ENCODE measurements at regions not wholly inside any gene's neighbourhood (a gene's known extent, or its start where the extent isn't known, plus 50 kb on each side); places are given as distances from the start of the nearest gene placed in this dataset.

GRCh38 chr18:60875957-60876507 lies 457.2 kb upstream of the CDH20 start:
- Histone ChIP-seq H2BK120ac (ENCODE audit: low read depth, low read length) (no peak overlapping the region), H2AK5ac (ENCODE audit: low read depth, low read length) (no peak overlapping the region), H2BK5ac (ENCODE audit: low read depth, low read length, poor library complexity, severe bottlenecking) (no peak overlapping the region), H3K4me1 (ENCODE audit: control insufficient read depth, insufficient read depth, low read length) (no peaks in the 10 kb centered on the region), H3K27me3 (ENCODE audit: control insufficient read depth, insufficient read depth, low read length) (no peaks in the 10 kb centered on the region), H3K9me1 (ENCODE audit: insufficient read depth, low read length) (no peaks in the 10 kb centered on the region), H3K18ac (ENCODE audit: low read depth, low read length) (no peak overlapping the region), H4K91ac (ENCODE audit: insufficient read depth, low read depth, low read length) (no peak overlapping the region), H2BK20ac (ENCODE audit: low read depth, low read length) (no peak overlapping the region), H3K4ac (ENCODE audit: low read depth, low read length) (no peak overlapping the region), H4K20me1 (ENCODE audit: insufficient read depth, low read length) (no peaks in the 10 kb centered on the region), H3K79me1 (ENCODE audit: low read depth in 1 of 2, low read length in 2 of 2) (no peaks in the 10 kb centered on the region), H3K4me2 (ENCODE audit: low read depth, low read length) (no peak overlapping the region), H3K23ac (ENCODE audit: low read depth, low read length) (no peak overlapping the region), H4K8ac (ENCODE audit: low read depth in 2 of 2, low read length in 2 of 2) (no peak overlapping the region), H3K36me3 (ENCODE audit: control insufficient read depth, insufficient read depth, low read length) (no peaks in the 10 kb centered on the region), H3K4me3 (ENCODE audit: insufficient read depth, low read depth, low read length) (no peak overlapping the region), H4K5ac (ENCODE audit: low read depth, low read length) (no peak overlapping the region), H2BK15ac (ENCODE audit: low read depth, low read length) (no peak overlapping the region), H3K9me3 (ENCODE audit: control insufficient read depth, insufficient read depth, low read length) (peaks cover 9% of the 10 kb centered on the region), H2AFZ (replicated peaks; ENCODE audit: low read length, poor library complexity) (no peak overlapping the region), H2AK9ac (replicated peaks; ENCODE audit: low read depth, low read length, poor library complexity) (no peak overlapping the region), H3K14ac (replicated peaks; ENCODE audit: low read depth, low read length) (no peak overlapping the region), H3K9ac (ENCODE audit: low read depth, low read length) (no peak overlapping the region), H3K56ac (ENCODE audit: extremely low read depth, insufficient read depth, low read length) (no peak overlapping the region), H3K27ac (ENCODE audit: insufficient read depth, low read length) (no peak overlapping the region)
- BruUV-seq (replicated peaks), result no TSS peak
- CTCF ChIA-PET, result no interaction called here
- no peak for TF ChIP-seq POLR2A (IDR thresholded peaks at IDR 0.05; ENCODE audit: low read depth, low read length)
- no peak for TF ChIP-seq RAD21 (IDR thresholded peaks at IDR 0.05; ENCODE audit: low read length)
- no peak for TF ChIP-seq RCOR1 (IDR thresholded peaks at IDR 0.05; ENCODE audit: insufficient replicate concordance, low read length)
- no peak for TF ChIP-seq USF2 (IDR thresholded peaks at IDR 0.05; ENCODE audit: low read depth, low read length)
- no peak for TF ChIP-seq MAFK (IDR thresholded peaks at IDR 0.05; ENCODE audit: low read depth, low read length)
- no peak for TF ChIP-seq CHD1 (IDR thresholded peaks at IDR 0.05; ENCODE audit: low read depth, low read length)
- intact Hi-C loops (cut with micrococcal nuclease), result no loop called here
- ATAC-seq (ENCODE audit: low read depth), result no peak
- POLR2A ChIA-PET (ENCODE audit: unreplicated experiment), result no interaction called here
- dilution Hi-C loops (cut with HindIII; ENCODE audit: low sequenced_read_pairs, unreplicated experiment), result no loop called here
- WGBS, 2 experiments (ENCODE audit: extremely low coverage in 2 of 2, insufficient read length in 1 of 2), result no CpG with 5 or more reads among the region's 6 CpGs
- DNase-seq, result no peak
- in situ Hi-C loops (cut with MboI; ENCODE audit: low sequenced_read_pairs), result no loop called here

Measured in IMR-90 (cell line).